Stomach (tissue), 4 donors: ENCODE measurements at regions not wholly inside any gene's neighbourhood (a gene's known extent, or its start where the extent isn't known, plus 50 kb on each side); places are given as distances from the start of the nearest gene placed in this dataset.

ENCODE experiments used
- EP300 ChIP-seq: sonication (generic); formaldehyde crosslinking; IDR thresholded peaks from one replicate; pipeline ENCODE4 v1.6.1; 2017; ENCODE audit warnings: antibody characterized with exemption
- POLR2A ChIP-seq, 4 donors: fragments of 450-650 bp; IDR thresholded peaks; one replicate each; pipeline ENCODE4 v1.6.1; 2016; ENCODE audit warnings: antibody characterized with exemption in 4 of 4, control low read depth in 2 of 4, mild to moderate bottlenecking in 1 of 4, moderate library complexity in 1 of 4
- POLR2AphosphoS5 ChIP-seq, 3 donors: sonication (generic); formaldehyde crosslinking; IDR thresholded peaks; one replicate each; pipeline ENCODE4 v1.6.1; 2016; ENCODE audit warnings: antibody characterized with exemption in 3 of 3
- TF ChIP-seq, protein P1 (sequence below), 7 experiments: fragments of 450-650 bp in 4 of 7; fragments of 200-600 bp in 3 of 7; sonication (generic) in 3 of 7; IDR thresholded peaks; one replicate each; pipeline ENCODE4 v1.5.1; 2016 to 2019; ENCODE audit warnings: antibody characterized with exemption in 7 of 7, control low read depth in 2 of 7, mild to moderate bottlenecking in 1 of 7

DNA sequence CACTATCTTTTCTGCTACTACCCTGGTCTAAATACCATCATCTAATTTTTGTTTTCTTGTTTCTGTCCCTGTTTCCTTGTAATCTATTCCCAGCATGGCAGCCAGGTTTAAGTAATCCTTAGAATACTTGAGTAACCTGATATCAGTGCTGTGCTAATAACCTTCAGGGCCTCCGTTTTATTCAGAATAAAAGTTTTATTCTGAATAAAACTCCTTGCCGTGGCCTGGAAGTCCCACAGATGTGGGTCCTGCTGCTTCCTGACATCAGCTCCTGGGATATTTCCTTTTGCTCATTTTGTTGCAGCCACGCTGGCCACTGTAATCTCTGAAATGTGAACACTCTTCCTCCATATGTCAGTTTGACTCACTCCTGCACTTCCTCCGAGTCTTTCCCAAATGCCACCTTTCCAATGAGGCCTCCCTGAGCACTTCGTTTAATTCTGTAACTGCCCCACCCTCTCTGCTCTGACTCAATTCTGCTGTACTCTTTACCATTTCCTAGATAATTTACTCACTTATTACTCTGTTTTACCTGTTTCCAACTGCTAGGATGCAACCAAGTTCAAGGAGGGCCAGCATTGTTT lies 114.0 kb upstream of the FOXA2 start:
- TF ChIP-seq POLR2A (IDR thresholded peaks at IDR 0.05) (no peak), POLR2AphosphoS5 (IDR thresholded peaks at IDR 0.05) (no peak), EP300 (no peak)
- TF ChIP-seq, protein P1, sequence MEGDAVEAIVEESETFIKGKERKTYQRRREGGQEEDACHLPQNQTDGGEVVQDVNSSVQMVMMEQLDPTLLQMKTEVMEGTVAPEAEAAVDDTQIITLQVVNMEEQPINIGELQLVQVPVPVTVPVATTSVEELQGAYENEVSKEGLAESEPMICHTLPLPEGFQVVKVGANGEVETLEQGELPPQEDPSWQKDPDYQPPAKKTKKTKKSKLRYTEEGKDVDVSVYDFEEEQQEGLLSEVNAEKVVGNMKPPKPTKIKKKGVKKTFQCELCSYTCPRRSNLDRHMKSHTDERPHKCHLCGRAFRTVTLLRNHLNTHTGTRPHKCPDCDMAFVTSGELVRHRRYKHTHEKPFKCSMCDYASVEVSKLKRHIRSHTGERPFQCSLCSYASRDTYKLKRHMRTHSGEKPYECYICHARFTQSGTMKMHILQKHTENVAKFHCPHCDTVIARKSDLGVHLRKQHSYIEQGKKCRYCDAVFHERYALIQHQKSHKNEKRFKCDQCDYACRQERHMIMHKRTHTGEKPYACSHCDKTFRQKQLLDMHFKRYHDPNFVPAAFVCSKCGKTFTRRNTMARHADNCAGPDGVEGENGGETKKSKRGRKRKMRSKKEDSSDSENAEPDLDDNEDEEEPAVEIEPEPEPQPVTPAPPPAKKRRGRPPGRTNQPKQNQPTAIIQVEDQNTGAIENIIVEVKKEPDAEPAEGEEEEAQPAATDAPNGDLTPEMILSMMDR (IDR thresholded peaks at IDR 0.05), result no peak
